IPS DF 6.9 (cell line): ENCODE measurements at regions not wholly inside any gene's neighbourhood (a gene's known extent, or its start where the extent isn't known, plus 50 kb on each side); places are given as distances from the start of the nearest gene placed in this dataset.
"Not testable (repeated sequence)": the region's sequence is repeated elsewhere in the genome, so short reads cannot be mapped to it uniquely, and the experiment has no call there.

Source experiments
- DNase-seq: peaks from one replicate; pipeline ENCODE4 v3.0.0-alpha.2; 2013; ENCODE audit warnings: low read depth, low spot score
- H3K27ac ChIP-seq: one replicate; pipeline ENCODE4 v1.5.1; 2013; ENCODE audit warnings: low read length, control low read depth
- H3K27me3 ChIP-seq: 2 replicates; pipeline ENCODE4 v1.6.1; 2013; ENCODE audit warnings: mild to moderate bottlenecking, low read length; ENCODE audit not compliant: control insufficient read depth, insufficient read depth
- H3K36me3 ChIP-seq: 2 replicates; pipeline ENCODE4 v1.6.1; 2013; ENCODE audit warnings: low read length; ENCODE audit not compliant: control insufficient read depth, insufficient read depth
- H3K4me1 ChIP-seq: 2 replicates; pipeline ENCODE4 v1.6.1; 2013; ENCODE audit warnings: low read length; ENCODE audit not compliant: control insufficient read depth, insufficient read depth
- H3K4me3 ChIP-seq: 2 replicates; pipeline ENCODE4 v1.5.1; 2013; ENCODE audit warnings: mild to moderate bottlenecking, low read length
- H3K9me3 ChIP-seq: 2 replicates; pipeline ENCODE4 v1.6.1; 2013; ENCODE audit warnings: low read length, inconsistent platforms; ENCODE audit not compliant: control insufficient read depth, insufficient read depth
- WGBS: extraction: QIAGEN DNeasy Blood & Tissue Kit; methylation state at CpG from one replicate; pipeline ENCODE4 v1.1.7; 2013; ENCODE audit warnings: mixed read lengths, missing lambda C conversion rate; ENCODE audit not compliant: insufficient read length, insufficient coverage; 5-methylcytosine and 5-hydroxymethylcytosine counted together

GRCh38 chr4:163710158-163710557 is 215.7 kb downstream of the TMA16 start:
- H3K4me3 ChIP-seq, result no peak overlapping the region
- H3K27me3 ChIP-seq, result no peaks in the 10 kb centered on the region
- no peaks in the 10 kb centered on the region for H3K4me1 ChIP-seq
- no CpG with 5 or more reads among the region's 2 CpGs for WGBS
- H3K36me3 ChIP-seq, result no peaks in the 10 kb centered on the region
- no peak overlapping the region for H3K27ac ChIP-seq
- H3K9me3 ChIP-seq, result no peaks in the 10 kb centered on the region
- no peak for DNase-seq

DNA sequence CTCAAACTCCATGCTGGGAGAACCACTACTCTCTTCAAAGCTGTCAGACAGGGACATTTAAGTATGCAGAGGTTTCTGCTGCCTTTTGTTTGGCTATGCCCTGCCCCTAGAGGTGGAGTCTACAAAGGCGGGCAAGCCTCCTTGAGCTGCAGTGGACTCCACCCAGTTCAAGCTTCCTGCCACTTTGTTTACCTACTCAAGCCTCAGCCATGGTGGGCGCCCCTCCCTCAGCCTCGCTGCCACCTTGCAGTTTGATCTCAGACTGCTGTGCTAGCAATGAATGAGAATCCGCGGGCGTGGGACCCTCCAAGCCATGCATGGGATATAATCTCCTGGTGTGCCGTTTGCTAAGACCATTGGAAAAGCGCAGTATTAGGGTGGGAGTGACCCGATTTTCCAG is 230.0 kb downstream of the TMA16 start:
- DNase-seq, H3K9me3 ChIP-seq, H3K4me1 ChIP-seq, H3K27ac ChIP-seq, H3K4me3 ChIP-seq, H3K36me3 ChIP-seq, H3K27me3 ChIP-seq: not testable (repeated sequence)
- WGBS, result no CpG with 5 or more reads among the region's 9 CpGs

GRCh38 chr4:163726641-163727040 is 232.2 kb downstream of the TMA16 start:
- H3K9me3 ChIP-seq, result no peaks in the 10 kb centered on the region
- H3K27me3 ChIP-seq, result no peaks in the 10 kb centered on the region
- H3K4me3 ChIP-seq, result no peak overlapping the region
- no peaks in the 10 kb centered on the region for H3K36me3 ChIP-seq
- no CpG with 5 or more reads among the region's 2 CpGs for WGBS
- H3K27ac ChIP-seq, result no peak overlapping the region
- no peak for DNase-seq
- no peaks in the 10 kb centered on the region for H3K4me1 ChIP-seq

DNA sequence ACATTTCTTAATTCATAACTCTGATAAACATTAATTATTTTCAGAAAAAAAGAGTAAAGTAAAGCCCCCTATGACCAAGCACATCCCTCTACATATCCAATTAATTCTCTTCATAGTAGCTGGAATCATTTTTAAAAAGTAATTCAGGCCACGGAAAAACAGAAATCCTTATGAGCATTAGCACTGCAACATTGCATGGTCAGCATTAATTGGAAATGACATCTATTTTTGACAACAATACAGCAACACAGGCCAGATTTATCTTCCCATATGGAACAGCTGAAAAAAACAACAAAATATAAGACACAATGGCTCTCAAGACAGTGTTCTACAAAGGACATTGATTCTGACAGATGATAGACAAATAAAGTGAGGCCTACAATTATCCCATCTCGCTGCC is 236.6 kb downstream of the TMA16 start:
- DNase-seq, result no peak
- Histone ChIP-seq H3K4me3 (no peak overlapping the region), H3K36me3 (no peaks in the 10 kb centered on the region), H3K4me1 (no peaks in the 10 kb centered on the region), H3K9me3 (no peaks in the 10 kb centered on the region), H3K27me3 (no peaks in the 10 kb centered on the region), H3K27ac (no peak overlapping the region)
- no CpG with 5 or more reads among the region's 2 CpGs for WGBS

GRCh38 chr4:163732473-163732872 is 238.0 kb downstream of the TMA16 start:
- Histone ChIP-seq H3K27ac (no peak overlapping the region), H3K36me3 (no peaks in the 10 kb centered on the region), H3K4me3 (no peak overlapping the region), H3K27me3 (no peaks in the 10 kb centered on the region), H3K4me1 (no peaks in the 10 kb centered on the region), H3K9me3 (no peaks in the 10 kb centered on the region)
- no peak for DNase-seq

DNA sequence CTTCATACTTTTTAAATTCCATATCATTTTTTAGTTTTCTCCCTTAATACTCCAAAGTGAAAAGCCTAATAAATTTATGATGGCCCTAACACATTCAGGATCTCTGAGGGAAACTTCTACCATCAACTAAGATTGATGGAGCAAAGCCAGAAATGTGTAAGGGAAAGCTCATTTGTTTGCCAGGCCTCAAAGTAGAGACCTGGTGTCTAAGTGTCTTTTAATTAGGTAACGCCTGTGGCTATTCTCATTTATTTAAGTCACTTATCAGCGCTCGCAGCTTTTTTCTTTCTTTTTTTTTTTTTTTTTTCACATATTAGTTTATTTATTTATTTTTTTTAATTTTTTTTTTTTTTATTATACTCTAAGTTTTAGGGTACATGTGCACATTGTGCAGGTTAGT is 242.4 kb downstream of the TMA16 start:
- no CpG with 5 or more reads among the region's 3 CpGs for WGBS
- no peak for DNase-seq
- Histone ChIP-seq H3K36me3 (no peaks in the 10 kb centered on the region), H3K27ac (no peak overlapping the region), H3K4me1 (no peaks in the 10 kb centered on the region), H3K27me3 (no peaks in the 10 kb centered on the region), H3K4me3 (no peak overlapping the region), H3K9me3 (no peaks in the 10 kb centered on the region)

DNA sequence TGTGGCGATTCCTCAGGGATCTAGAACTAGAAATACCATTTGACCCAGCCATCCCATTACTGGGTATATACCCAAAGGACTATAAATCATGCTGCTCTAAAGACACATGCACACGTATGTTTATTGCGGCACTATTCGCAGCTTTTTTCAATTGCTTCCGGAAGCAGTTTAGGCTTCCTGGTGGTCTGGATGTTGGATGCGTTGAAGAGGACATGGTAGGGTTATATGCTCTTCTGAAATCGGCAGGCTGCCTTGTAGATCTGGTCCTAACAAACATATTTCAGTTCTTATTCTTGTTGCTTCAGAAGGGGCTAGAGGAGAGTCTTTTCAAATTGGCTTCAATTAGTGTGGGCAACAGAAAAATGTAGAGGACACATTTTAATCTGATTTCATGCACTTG is 243.4 kb downstream of the TMA16 start:
- not testable (repeated sequence) for H3K27me3 ChIP-seq, H3K4me3 ChIP-seq, H3K4me1 ChIP-seq, H3K36me3 ChIP-seq, DNase-seq, H3K27ac ChIP-seq, H3K9me3 ChIP-seq
- no CpG with 5 or more reads among the region's 7 CpGs for WGBS

GRCh38 chr4:163738521-163738920 is 244.0 kb downstream of the TMA16 start:
- Histone ChIP-seq H3K27me3 (no peaks in the 10 kb centered on the region), H3K9me3 (no peaks in the 10 kb centered on the region), H3K4me1 (no peaks in the 10 kb centered on the region), H3K4me3 (no peak overlapping the region), H3K27ac (no peak overlapping the region), H3K36me3 (no peaks in the 10 kb centered on the region)
- DNase-seq, result no peak

- no peaks in the 10 kb centered on the region for H3K4me1 ChIP-seq
- no peaks in the 10 kb centered on the region for H3K9me3 ChIP-seq
- no peak overlapping the region for H3K27ac ChIP-seq
- WGBS, result no CpG with 5 or more reads among the region's 4 CpGs
- DNase-seq, result no peak
- no peaks in the 10 kb centered on the region for H3K27me3 ChIP-seq
- no peak overlapping the region for H3K4me3 ChIP-seq
- no peaks in the 10 kb centered on the region for H3K36me3 ChIP-seq
These were observed 250.4 kb downstream of the TMA16 start for GRCh38 chr4:163744861-163745260.

- H3K36me3 ChIP-seq, result no peaks in the 10 kb centered on the region
- H3K27me3 ChIP-seq, result no peaks in the 10 kb centered on the region
- WGBS, result no CpG with 5 or more reads among the region's 5 CpGs
- H3K27ac ChIP-seq, result no peak overlapping the region
- no peaks in the 10 kb centered on the region for H3K4me1 ChIP-seq
- H3K9me3 ChIP-seq, result no peaks in the 10 kb centered on the region
- no peak for DNase-seq
- H3K4me3 ChIP-seq, result no peak overlapping the region
These were observed 252.8 kb downstream of the TMA16 start for GRCh38 chr4:163747293-163747692.

DNA sequence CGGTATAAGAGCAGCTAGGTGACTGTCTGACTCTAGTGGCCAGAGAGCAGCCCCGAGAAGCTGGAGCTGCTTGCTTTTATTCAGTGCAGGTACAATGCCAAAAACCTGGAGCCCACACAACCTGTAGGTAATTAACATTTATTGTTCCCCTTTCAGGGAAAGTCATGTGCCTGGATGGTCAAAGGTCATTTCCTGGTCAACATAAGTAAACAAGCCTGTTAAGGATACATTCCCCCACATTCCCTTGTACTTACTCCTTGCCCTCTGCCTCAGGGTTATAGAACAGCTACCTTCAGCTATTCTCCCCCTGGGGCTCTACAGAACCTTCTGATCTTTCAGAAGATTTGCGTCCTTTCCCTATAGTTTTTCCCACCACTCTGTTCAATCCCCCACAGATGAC is 253.4 kb downstream of the TMA16 start:
- no peaks in the 10 kb centered on the region for H3K36me3 ChIP-seq
- H3K27ac ChIP-seq, result no peak overlapping the region
- no peaks in the 10 kb centered on the region for H3K9me3 ChIP-seq
- no peak overlapping the region for H3K4me3 ChIP-seq
- H3K27me3 ChIP-seq, result no peaks in the 10 kb centered on the region
- no peak for DNase-seq
- no CpG with 5 or more reads among the region's 3 CpGs for WGBS
- no peaks in the 10 kb centered on the region for H3K4me1 ChIP-seq
